GM18858 (cell line): ENCODE measurements at regions not wholly inside any gene's neighbourhood (a gene's known extent, or its start where the extent isn't known, plus 50 kb on each side); places are given as distances from the start of the nearest gene placed in this dataset.
"Not testable (repeated sequence)": the region's sequence is repeated elsewhere in the genome, so short reads cannot be mapped to it uniquely, and the experiment has no call there.

ENCODE experiments used
- ATAC-seq: cut with Tn5 transposase; IDR thresholded peaks from one replicate; pipeline ENCODE4 v1.9.1; 2021; ENCODE audit not compliant: unreplicated experiment

- ATAC-seq = no peak
Measured at GRCh38 chr12:32010631-32011336, 51.6 kb downstream of the RESF1 start.

- no peak for ATAC-seq
Measured at GRCh38 chr12:32012249-32012785, 53.1 kb downstream of the RESF1 start.

- no peak for ATAC-seq
Measured at GRCh38 chr12:32015036-32015435, 55.8 kb downstream of the RESF1 start.

- no peak for ATAC-seq
Measured at GRCh38 chr12:32016680-32017482, 57.7 kb downstream of the RESF1 start.

GRCh38 chr12:32021346-32021773 lies 62.1 kb downstream of the RESF1 start:
- no peak for ATAC-seq

GRCh38 chr12:32022387-32022786 lies 63.2 kb downstream of the RESF1 start:
- not testable (repeated sequence) for ATAC-seq

- not testable (repeated sequence) for ATAC-seq
Measured at GRCh38 chr12:32023861-32024260, 64.6 kb downstream of the RESF1 start.

GRCh38 chr12:32024884-32025592 lies 65.8 kb downstream of the RESF1 start:
- no peak for ATAC-seq

GRCh38 chr12:32025906-32026305 lies 66.7 kb downstream of the RESF1 start:
- ATAC-seq = no peak

GRCh38 chr12:32027684-32028365 lies 68.6 kb downstream of the RESF1 start:
- peak; percentile 42 for ATAC-seq

GRCh38 chr12:32030151-32030550 lies 70.9 kb downstream of the RESF1 start:
- ATAC-seq = no peak

- ATAC-seq = no peak
Measured at GRCh38 chr12:32030676-32031075, 71.5 kb downstream of the RESF1 start.

GRCh38 chr12:32031109-32031508 lies 71.9 kb downstream of the RESF1 start:
- ATAC-seq = no peak

- ATAC-seq = no peak
Measured at GRCh38 chr12:32032205-32032810, 73.1 kb downstream of the RESF1 start.

GRCh38 chr12:32033406-32033805 lies 73.2 kb upstream of the BICD1 start:
- ATAC-seq = no peak

- no peak for ATAC-seq
Measured at GRCh38 chr12:32034045-32034444, 72.6 kb upstream of the BICD1 start.

- ATAC-seq = no peak
Measured at GRCh38 chr12:32036477-32037263, 70.0 kb upstream of the BICD1 start.

- ATAC-seq = no peak
Measured at GRCh38 chr12:32039347-32039746, 67.3 kb upstream of the BICD1 start.

GRCh38 chr12:32039917-32040575 lies 66.6 kb upstream of the BICD1 start:
- ATAC-seq = no peak
